22Rv1 (cell line): ENCODE measurements at regions not wholly inside any gene's neighbourhood (a gene's known extent, or its start where the extent isn't known, plus 50 kb on each side); places are given as distances from the start of the nearest gene placed in this dataset.
A peak's percentile ranks its signal among the peaks of the same experiment; 100 is the strongest.

ENCODE experiments used
- H3K27ac ChIP-seq: fragments of 450-650 bp; 2 replicates; pipeline ENCODE4 v1.5.1; 2017
- ZFX ChIP-seq: fragments of 450-650 bp; IDR thresholded peaks from 2 replicates; pipeline ENCODE4 v1.6.1; 2017; ENCODE audit warnings: antibody characterized with exemption, borderline replicate concordance
- TF ChIP-seq, protein P1 (sequence below): fragments of 450-650 bp; IDR thresholded peaks from 2 replicates; pipeline ENCODE4 v1.5.1; 2017; ENCODE audit warnings: mild to moderate bottlenecking

DNA sequence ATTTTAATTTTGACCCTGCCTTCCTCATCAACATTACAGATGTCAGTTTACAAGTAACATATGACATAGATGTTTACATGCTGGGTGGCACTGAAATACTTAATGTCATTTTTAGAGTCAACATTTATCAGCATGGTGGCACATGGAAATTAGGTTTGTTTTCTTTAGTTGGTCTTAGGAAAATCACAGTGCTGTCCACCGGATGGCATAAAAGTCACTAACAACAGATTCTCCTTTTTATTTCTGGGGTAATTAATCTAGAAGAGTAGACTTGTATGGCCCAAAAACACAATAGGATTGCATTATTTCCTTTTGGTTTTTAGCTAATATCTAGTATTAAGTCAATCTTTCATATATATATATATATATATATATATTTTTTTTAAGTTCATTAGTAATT lies 88.6 kb upstream of the HHIP start:
- TF ChIP-seq, protein P1, sequence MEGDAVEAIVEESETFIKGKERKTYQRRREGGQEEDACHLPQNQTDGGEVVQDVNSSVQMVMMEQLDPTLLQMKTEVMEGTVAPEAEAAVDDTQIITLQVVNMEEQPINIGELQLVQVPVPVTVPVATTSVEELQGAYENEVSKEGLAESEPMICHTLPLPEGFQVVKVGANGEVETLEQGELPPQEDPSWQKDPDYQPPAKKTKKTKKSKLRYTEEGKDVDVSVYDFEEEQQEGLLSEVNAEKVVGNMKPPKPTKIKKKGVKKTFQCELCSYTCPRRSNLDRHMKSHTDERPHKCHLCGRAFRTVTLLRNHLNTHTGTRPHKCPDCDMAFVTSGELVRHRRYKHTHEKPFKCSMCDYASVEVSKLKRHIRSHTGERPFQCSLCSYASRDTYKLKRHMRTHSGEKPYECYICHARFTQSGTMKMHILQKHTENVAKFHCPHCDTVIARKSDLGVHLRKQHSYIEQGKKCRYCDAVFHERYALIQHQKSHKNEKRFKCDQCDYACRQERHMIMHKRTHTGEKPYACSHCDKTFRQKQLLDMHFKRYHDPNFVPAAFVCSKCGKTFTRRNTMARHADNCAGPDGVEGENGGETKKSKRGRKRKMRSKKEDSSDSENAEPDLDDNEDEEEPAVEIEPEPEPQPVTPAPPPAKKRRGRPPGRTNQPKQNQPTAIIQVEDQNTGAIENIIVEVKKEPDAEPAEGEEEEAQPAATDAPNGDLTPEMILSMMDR: no peak
- TF ChIP-seq ZFX: no peak
- H3K27ac ChIP-seq: no peak overlapping the region

DNA sequence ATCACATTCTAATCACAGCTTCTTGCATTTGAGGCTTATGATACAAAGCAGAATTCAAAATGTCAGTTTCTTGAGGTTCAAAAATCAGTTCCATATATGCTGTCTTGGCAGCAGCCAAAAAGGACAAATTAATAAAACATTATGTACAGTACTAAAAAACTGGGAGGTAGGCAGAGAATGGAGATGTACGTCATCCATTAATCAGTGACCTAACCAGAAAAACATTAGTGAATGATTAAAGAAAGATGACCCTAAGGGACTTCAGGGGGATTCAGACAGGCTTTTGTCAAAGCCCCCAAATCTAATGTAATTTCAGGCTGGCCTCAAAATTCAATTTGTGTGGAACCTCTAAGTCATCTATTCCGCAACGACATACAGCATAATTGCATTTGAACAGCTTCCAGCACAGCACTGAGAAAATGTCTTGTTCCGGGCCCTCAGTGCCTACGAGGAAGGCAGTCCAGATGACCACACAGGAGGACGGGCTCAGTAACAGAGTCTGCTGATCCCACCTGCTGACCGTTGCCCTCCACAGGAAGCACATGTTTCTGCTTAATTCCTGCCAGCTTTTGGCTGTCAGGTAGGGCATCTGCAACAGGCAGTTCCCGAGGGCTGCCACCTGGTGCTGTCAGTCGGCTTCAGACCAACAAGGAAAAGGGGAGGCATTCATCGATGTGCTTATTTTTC lies 83.8 kb upstream of the HHIP start:
- TF ChIP-seq, protein P1: no peak
- no peak for TF ChIP-seq ZFX
- H3K27ac ChIP-seq: no peak overlapping the region

- no peak overlapping the region for H3K27ac ChIP-seq
- TF ChIP-seq, protein P1: no peak
- no peak for TF ChIP-seq ZFX
These were observed 81.6 kb upstream of the HHIP start for GRCh38 chr4:144564358-144564757.

DNA sequence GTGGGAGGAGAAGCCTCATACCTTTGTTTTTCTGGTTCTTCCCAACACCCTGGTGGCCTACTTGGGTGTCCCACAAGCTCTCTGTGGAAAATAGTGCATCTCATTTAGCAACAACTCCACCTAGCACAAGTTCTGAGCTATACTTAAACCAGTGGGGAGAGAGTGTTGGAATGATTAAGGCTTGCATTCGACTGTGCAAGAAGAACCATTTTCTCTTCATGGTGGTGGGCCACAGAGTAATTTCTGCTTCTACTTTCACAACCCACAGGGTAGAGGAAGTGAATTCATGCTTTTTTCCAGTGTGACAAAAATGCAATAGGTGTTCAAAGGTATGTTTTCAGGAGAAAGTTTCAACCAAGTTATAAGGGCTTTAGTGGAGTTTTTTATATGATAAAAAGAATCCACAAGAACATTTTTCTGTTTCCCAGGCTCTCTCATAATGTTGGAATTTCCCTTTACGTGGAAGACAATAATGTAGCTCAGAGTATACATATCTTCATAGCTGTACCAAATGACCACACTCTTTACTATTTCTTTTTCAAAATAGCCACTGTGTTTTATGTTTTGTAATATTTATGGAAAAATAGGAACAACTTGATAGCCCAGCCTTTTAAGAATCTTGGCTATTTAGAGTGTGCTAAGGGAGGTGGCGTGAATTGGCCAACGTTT lies 80.3 kb upstream of the HHIP start:
- TF ChIP-seq ZFX: no peak
- TF ChIP-seq, protein P1: no peak
- no peak overlapping the region for H3K27ac ChIP-seq

DNA sequence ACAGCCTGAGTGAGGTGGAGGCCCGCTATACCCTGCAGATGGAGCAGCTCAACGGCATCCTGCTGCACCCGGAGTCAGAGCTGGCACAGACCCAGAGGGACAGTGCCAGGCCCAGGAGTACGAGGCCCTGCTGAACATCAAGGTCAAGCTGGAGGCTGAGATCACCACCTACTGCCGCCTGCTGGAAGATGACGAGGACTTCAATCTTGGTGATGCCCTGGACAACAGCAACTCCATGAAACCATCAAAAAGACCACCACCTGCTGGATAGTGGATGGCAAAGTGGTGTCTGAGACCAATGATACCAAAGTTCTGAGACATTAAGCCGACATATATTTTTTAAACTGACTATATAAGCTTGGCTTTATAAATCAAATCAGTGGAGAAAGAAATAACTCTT lies 73.3 kb upstream of the HHIP start:
- TF ChIP-seq, protein P1: peak; percentile 42
- no peak for TF ChIP-seq ZFX
- H3K27ac ChIP-seq: no peak overlapping the region

- no peak overlapping the region for H3K27ac ChIP-seq
- TF ChIP-seq, protein P1: no peak
These were observed 72.0 kb upstream of the HHIP start for GRCh38 chr4:144574000-144574399.

GRCh38 chr4:144574509-144574908 lies 71.4 kb upstream of the HHIP start:
- TF ChIP-seq, protein P1: no peak
- no peak for TF ChIP-seq ZFX
- no peak overlapping the region for H3K27ac ChIP-seq
